MCF 10A (cell line): ENCODE measurements at regions not wholly inside any gene's neighbourhood (a gene's known extent, or its start where the extent isn't known, plus 50 kb on each side); places are given as distances from the start of the nearest gene placed in this dataset.

Experiments used
- BruUV-seq: library from RNA; stranded (reverse); fragments of 400-500 nt; replicated peaks from 2 replicates; lab custom pipeline; 2021; lab: Mats Ljungman, UMichigan
- CTCF ChIA-PET: fragments of 300-600 bp; sonication (Branson Sonifier 250); formaldehyde crosslinking; extraction: SDS; loops from one replicate; lab custom pipeline; 2021; ENCODE audit warnings: antibody characterized with exemption, inconsistent platforms; lab: Yijun Ruan, JAX
- POLR2A ChIA-PET: fragments of 300-600, 350-650 bp; sonication (Branson Sonifier 250); formaldehyde crosslinking; extraction: SDS; loops from one replicate; lab custom pipeline; 2020; ENCODE audit warnings: antibody characterized with exemption, inconsistent platforms; lab: Yijun Ruan, JAX
- DNase-seq: peaks from one replicate; pipeline ENCODE4 v3.0.0-alpha.2; 2018; ENCODE audit not compliant: unreplicated experiment
- H3K27ac Mint-ChIP-seq: one replicate; pipeline ENCODE4 v1.8.0; 2022; ENCODE audit warnings: mild to moderate bottlenecking, low read depth, mixed read lengths; ENCODE audit not compliant: unreplicated experiment
- H3K27me3 Mint-ChIP-seq: one replicate; pipeline ENCODE4 v1.8.0; 2022; ENCODE audit warnings: mixed read lengths; ENCODE audit not compliant: insufficient read depth, unreplicated experiment
- H3K36me3 Mint-ChIP-seq: one replicate; pipeline ENCODE4 v1.8.0; 2022; ENCODE audit warnings: mild to moderate bottlenecking, moderate library complexity, mixed read lengths; ENCODE audit not compliant: insufficient read depth, unreplicated experiment
- H3K4me1 Mint-ChIP-seq: one replicate; pipeline ENCODE4 v1.8.0; 2022; ENCODE audit warnings: mixed read lengths; ENCODE audit not compliant: insufficient read depth, unreplicated experiment
- H3K4me3 Mint-ChIP-seq: one replicate; pipeline ENCODE4 v1.8.0; 2022; ENCODE audit warnings: mild to moderate bottlenecking, moderate library complexity, mixed read lengths; ENCODE audit not compliant: unreplicated experiment
- H3K9me3 Mint-ChIP-seq: one replicate; pipeline ENCODE4 v1.8.0; 2022; ENCODE audit warnings: mixed read lengths; ENCODE audit not compliant: unreplicated experiment
- intact Hi-C: fragments of 100-400 bp; cut with micrococcal nuclease; formaldehyde crosslinking; loops from 2 replicates; pipeline ENCODE4 v1.14.1; 2022
- TF ChIP-seq, protein P1 (sequence below): fragments of 200-600 bp; IDR thresholded peaks from one replicate; pipeline ENCODE4 v1.8.0; 2022; ENCODE audit warnings: antibody characterized with exemption, mild to moderate bottlenecking; ENCODE audit not compliant: unreplicated experiment

DNA sequence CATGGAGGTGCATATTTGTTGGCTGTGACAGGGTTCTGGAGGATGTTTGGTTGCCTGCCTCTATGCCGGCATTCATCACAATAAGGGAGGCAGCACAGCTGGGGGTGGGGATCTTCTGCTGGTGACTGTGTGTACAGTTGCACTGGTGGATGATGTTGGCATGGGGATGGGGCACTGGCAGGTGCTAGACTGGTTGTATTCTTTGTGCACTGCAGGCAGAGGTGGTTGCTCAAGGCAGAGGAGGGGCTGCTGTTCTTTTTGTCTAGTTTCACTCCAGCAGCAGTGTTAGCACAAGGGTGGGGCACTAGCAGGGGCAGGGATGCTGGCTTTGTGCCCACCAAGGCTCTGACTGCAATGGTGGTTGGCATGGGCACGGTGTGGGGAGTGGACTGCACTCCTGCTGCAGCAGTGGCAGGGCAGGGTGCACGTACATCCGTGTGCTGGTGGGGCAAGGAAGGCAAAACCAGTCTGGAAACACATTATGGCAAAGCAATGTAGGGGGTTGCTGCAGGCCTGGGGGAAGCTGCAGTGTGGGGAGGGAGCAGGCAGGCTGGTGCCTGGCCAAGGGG is 69.3 kb downstream of the ISOC1 start:
- no peaks in the 10 kb centered on the region for H3K36me3 Mint-ChIP-seq
- intact Hi-C loops = no loop called here
- no TSS peak for BruUV-seq
- POLR2A ChIA-PET = no interaction called here
- H3K4me3 Mint-ChIP-seq = no peak overlapping the region
- DNase-seq = no peak
- no peaks in the 10 kb centered on the region for H3K9me3 Mint-ChIP-seq
- CTCF ChIA-PET = interaction anchor here (1.0 to 2.1 kb wide), 2 partner anchors 604 to 607 kb away, joined by 3 to 10 read pairs; no protein-coding TSS in a partner anchor
- TF ChIP-seq, protein P1, sequence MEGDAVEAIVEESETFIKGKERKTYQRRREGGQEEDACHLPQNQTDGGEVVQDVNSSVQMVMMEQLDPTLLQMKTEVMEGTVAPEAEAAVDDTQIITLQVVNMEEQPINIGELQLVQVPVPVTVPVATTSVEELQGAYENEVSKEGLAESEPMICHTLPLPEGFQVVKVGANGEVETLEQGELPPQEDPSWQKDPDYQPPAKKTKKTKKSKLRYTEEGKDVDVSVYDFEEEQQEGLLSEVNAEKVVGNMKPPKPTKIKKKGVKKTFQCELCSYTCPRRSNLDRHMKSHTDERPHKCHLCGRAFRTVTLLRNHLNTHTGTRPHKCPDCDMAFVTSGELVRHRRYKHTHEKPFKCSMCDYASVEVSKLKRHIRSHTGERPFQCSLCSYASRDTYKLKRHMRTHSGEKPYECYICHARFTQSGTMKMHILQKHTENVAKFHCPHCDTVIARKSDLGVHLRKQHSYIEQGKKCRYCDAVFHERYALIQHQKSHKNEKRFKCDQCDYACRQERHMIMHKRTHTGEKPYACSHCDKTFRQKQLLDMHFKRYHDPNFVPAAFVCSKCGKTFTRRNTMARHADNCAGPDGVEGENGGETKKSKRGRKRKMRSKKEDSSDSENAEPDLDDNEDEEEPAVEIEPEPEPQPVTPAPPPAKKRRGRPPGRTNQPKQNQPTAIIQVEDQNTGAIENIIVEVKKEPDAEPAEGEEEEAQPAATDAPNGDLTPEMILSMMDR = no peak
- H3K4me1 Mint-ChIP-seq = no peaks in the 10 kb centered on the region
- peaks cover 22% of the 10 kb centered on the region for H3K27me3 Mint-ChIP-seq
- no peak overlapping the region for H3K27ac Mint-ChIP-seq

DNA sequence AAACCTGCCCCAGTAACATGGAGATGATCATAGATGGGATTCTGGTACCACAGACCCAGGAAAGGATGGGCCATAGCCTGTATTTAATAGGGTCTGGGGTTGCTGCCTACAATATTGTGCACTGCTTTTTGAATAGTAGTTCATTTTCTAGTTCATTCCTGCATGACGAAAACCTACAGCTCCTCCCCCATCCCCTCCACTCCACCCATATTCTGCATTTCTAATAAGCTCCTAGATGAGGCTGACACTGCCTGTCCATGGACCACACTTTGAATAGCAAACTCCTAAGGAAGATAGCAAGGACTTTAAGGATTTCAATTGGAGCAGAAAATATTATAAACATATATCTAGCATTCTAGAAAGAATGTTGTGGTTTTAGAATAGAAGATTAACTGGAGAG is 75.5 kb downstream of the ISOC1 start:
- Mint-ChIP-seq H3K9me3 (no peaks in the 10 kb centered on the region), H3K27me3 (peaks cover 60% of the 10 kb centered on the region), H3K4me3 (no peak overlapping the region), H3K27ac (no peak overlapping the region), H3K4me1 (no peaks in the 10 kb centered on the region), H3K36me3 (no peaks in the 10 kb centered on the region)
- DNase-seq = no peak
- intact Hi-C loops = loop anchor here (5.0 to 10.0 kb wide), 2 partner anchors 385 to 682 kb away; no protein-coding TSS in a partner anchor
- no TSS peak for BruUV-seq
- TF ChIP-seq, protein P1 = no peak
- ChIA-PET CTCF (interaction anchor here (0.7 to 2.3 kb wide), 4 partner anchors 14 to 683 kb away, joined by 3 to 6 read pairs (median 4); no protein-coding TSS in a partner anchor), POLR2A (no interaction called here)

DNA sequence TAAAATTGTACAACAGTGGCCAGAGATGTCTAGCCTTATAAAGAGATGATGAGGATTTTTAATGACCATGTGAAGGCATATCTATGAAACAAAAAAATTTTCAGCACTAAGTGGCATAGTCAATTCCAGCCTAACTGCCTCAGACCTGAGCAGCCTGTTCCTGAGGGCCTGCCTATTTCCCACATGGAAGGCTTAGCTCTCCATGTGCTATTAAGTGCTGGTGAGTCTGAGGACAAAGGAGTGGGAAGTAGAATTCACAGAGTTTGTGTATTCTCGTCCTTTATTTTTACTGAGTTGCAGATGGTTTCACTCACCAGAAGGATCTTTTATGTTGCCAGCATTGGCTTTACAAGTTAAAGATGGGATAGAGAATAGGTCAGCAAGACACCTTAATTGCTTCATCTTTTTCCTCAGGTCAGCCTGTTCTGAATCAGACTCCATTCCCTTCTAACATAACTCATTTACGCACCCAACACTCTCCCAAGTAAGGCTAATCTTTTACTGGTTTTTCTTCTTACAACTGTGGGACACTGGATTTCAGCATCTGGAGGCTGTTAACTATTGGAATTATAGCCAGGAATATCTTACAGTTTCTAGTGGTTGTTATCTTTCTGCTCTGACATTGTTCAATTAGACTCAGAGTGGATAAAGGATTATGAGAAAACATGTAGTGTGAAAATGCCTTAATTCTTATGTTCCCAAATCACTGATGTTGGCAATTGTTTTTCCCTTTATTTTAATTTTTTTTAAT is 76.8 kb downstream of the ISOC1 start:
- BruUV-seq = no TSS peak
- POLR2A ChIA-PET = no interaction called here
- TF ChIP-seq, protein P1 = no peak
- Mint-ChIP-seq H3K4me1 (no peaks in the 10 kb centered on the region), H3K27me3 (peaks cover 60% of the 10 kb centered on the region), H3K9me3 (no peaks in the 10 kb centered on the region), H3K36me3 (no peaks in the 10 kb centered on the region), H3K4me3 (no peak overlapping the region), H3K27ac (no peak overlapping the region)
- intact Hi-C loops = loop anchor here (5.0 to 10.0 kb wide), 2 partner anchors 383 to 681 kb away; no protein-coding TSS in a partner anchor
- no peak for DNase-seq
- CTCF ChIA-PET = interaction anchor here (0.5 to 1.2 kb wide), 2 partner anchors 381 to 593 kb away, joined by 3 to 5 read pairs; no protein-coding TSS in a partner anchor

DNA sequence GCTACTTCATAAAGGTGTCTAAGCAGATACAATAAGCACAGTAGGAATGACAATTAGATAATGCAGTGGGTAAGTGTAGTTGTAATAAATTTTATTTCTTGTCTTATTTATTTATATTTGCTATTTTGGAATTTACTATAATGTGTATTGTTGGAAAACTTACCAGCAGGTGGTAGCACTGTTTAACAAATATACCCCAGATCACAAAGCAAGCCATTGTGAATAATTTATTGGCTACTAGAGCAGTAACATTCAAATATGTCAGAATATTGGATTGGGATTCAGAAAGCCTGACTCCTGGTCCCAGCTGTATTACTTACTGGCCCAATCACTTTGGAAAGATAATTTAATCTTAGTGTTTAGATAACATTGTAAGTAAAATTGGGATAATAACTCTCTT is 78.0 kb downstream of the ISOC1 start:
- peak; percentile 45 for DNase-seq
- Mint-ChIP-seq H3K27ac (no peak overlapping the region), H3K27me3 (peaks cover 50% of the 10 kb centered on the region), H3K4me3 (no peak overlapping the region), H3K4me1 (no peaks in the 10 kb centered on the region), H3K9me3 (no peaks in the 10 kb centered on the region), H3K36me3 (no peaks in the 10 kb centered on the region)
- ChIA-PET CTCF (interaction anchor here (0.6 to 2.3 kb wide), 5 partner anchors 62 to 1134 kb away, joined by 3 to 23 read pairs (median 3); no protein-coding TSS in a partner anchor), POLR2A (no interaction called here)
- intact Hi-C loops = loop anchor here (1.0 to 10.0 kb wide), 3 partner anchors 382 to 680 kb away; no protein-coding TSS in a partner anchor
- TF ChIP-seq, protein P1 = peak; percentile 38
- no TSS peak for BruUV-seq
